Kidney (tissue), 13 donors: ENCODE measurements at regions not wholly inside any gene's neighbourhood (a gene's known extent, or its start where the extent isn't known, plus 50 kb on each side); places are given as distances from the start of the nearest gene placed in this dataset.
A peak's percentile ranks its signal among the peaks of the same experiment; 100 is the strongest.

Source experiments
- DNase-seq, 5 donors: peaks; one replicate each; pipeline ENCODE4 v3.0.0-alpha.2; 2013 to 2020
- FAIRE-seq: peaks from 2 replicates; lab custom pipeline; 2012; peaks lifted over from hg19 to GRCh38; lab: Jason Lieb, UNC
- H3K27ac ChIP-seq, 2 donors: one replicate each; pipeline ENCODE4 v1.7.0; 2013; ENCODE audit warnings: low read depth in 2 of 2, low read length in 2 of 2, inconsistent platforms in 1 of 2
- H3K27me3 ChIP-seq: one replicate; pipeline ENCODE4 v1.7.1; 2013; ENCODE audit warnings: low read length, inconsistent platforms; ENCODE audit not compliant: control insufficient read depth, insufficient read depth
- H3K36me3 ChIP-seq, 3 donors: one replicate each; pipeline versions ENCODE4 v1.7.0 to v1.7.1; 2013; ENCODE audit warnings: low read length in 3 of 3, control low read depth in 1 of 3, inconsistent platforms in 1 of 3; ENCODE audit not compliant: insufficient read depth in 3 of 3, control insufficient read depth in 2 of 3
- H3K4me1 ChIP-seq, 3 donors: one replicate each; pipeline versions ENCODE4 v1.7.0 to v1.7.1; 2013; ENCODE audit warnings: low read length in 3 of 3, inconsistent platforms in 1 of 3, low read depth in 1 of 3; ENCODE audit not compliant: control insufficient read depth in 2 of 3, insufficient read depth in 2 of 3
- H3K4me3 ChIP-seq, 3 donors: one replicate each; pipeline versions ENCODE4 v1.7.0 to v1.8.1; 2013; ENCODE audit warnings: low read length in 3 of 3, control low read depth in 1 of 3, inconsistent platforms in 1 of 3
- H3K9ac ChIP-seq, 3 donors: one replicate each; pipeline versions ENCODE4 v1.7.0 to v1.7.1; 2013; ENCODE audit warnings: low read length in 3 of 3, control low read depth in 1 of 3, inconsistent platforms in 1 of 3
- H3K9me3 ChIP-seq, 3 donors: one replicate each; pipeline versions ENCODE4 v1.7.0 to v1.7.1; 2013; ENCODE audit warnings: low read length in 3 of 3, control low read depth in 1 of 3, inconsistent platforms in 1 of 3; ENCODE audit not compliant: control insufficient read depth in 2 of 3, insufficient read depth in 1 of 3
- intact Hi-C: fragments of 100-400 bp; cut with DNase I; formaldehyde crosslinking; loops from one replicate; pipeline ENCODE4 v1.11.1; 2022
- TF ChIP-seq, protein P1 (sequence below): IDR thresholded peaks from 3 replicates; pipeline ENCODE4 v1.5.1; 2012; ENCODE audit warnings: mild to moderate bottlenecking, moderate library complexity, borderline replicate concordance; ENCODE audit not compliant: insufficient read depth; ENCODE audit errors: extremely low read depth
- donor health status: control.
- donor health status: control.
- donor health status: control.
- donor health status: control.
- donor health status: control.
- donor health status: DM: yes; HTN: yes; CAD: no.
- donor health status: Normal renal cell carcinoma (clear cell type).

DNA sequence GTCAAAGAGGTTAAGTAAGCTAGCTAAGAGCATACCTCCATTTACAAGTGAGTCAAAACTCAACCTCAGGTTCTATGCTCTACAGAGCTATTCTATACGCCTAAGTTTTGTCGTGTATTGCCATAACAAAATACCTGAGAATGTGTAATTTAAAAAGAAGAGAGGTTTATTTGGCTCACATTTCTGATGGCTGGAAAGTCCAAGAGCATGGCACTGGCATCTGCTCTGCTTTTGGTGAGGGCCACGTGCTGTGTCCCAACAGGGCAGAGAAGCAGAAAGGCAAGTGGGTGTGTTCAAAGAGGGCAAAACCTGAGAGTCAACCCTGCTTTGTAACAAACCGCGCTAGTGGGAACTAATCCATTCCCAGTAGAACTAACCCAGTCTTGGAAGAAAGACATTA, 60.9 kb upstream of the POU2F1 start:
- Histone ChIP-seq H3K4me3 (no peak overlapping the region), H3K27ac (no peak overlapping the region), H3K9ac (no peak overlapping the region), H3K27me3 (no peaks in the 10 kb centered on the region), H3K4me1 (no peaks in the 10 kb centered on the region), H3K36me3 (no peaks in the 10 kb centered on the region), H3K9me3 (no peaks in the 10 kb centered on the region)
- intact Hi-C loops = no loop called here
- TF ChIP-seq, protein P1, sequence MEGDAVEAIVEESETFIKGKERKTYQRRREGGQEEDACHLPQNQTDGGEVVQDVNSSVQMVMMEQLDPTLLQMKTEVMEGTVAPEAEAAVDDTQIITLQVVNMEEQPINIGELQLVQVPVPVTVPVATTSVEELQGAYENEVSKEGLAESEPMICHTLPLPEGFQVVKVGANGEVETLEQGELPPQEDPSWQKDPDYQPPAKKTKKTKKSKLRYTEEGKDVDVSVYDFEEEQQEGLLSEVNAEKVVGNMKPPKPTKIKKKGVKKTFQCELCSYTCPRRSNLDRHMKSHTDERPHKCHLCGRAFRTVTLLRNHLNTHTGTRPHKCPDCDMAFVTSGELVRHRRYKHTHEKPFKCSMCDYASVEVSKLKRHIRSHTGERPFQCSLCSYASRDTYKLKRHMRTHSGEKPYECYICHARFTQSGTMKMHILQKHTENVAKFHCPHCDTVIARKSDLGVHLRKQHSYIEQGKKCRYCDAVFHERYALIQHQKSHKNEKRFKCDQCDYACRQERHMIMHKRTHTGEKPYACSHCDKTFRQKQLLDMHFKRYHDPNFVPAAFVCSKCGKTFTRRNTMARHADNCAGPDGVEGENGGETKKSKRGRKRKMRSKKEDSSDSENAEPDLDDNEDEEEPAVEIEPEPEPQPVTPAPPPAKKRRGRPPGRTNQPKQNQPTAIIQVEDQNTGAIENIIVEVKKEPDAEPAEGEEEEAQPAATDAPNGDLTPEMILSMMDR = no peak
- FAIRE-seq (no peak), DNase-seq (no peak)

DNA sequence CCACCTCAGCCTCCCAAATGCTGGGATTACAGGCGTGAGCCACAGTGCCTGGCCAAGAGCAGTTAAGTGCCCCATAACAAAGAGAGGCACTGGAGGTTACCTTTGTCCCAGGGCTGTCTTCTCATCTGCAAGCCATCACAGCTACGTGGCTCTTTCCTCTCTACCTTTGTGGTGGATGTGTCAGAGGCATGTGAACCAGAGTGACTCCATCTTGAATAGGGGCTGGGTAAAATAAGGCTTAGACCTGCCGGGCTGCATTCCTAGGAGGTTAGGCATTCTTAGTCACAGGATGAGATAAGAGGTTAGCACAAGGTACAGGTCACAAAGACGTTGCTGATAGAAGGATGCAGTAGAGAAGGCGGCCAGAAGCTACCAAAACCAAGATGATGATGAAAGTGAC, 59.4 kb upstream of the POU2F1 start:
- Histone ChIP-seq H3K36me3 (no peaks in the 10 kb centered on the region), H3K4me1 (no peaks in the 10 kb centered on the region), H3K9me3 (no peaks in the 10 kb centered on the region), H3K27me3 (no peaks in the 10 kb centered on the region), H3K4me3 (no peak overlapping the region), H3K27ac (no peak overlapping the region), H3K9ac (no peak overlapping the region)
- no peak for FAIRE-seq
- TF ChIP-seq, protein P1 = no peak
- DNase-seq = no peak
- intact Hi-C loops = no loop called here

DNA sequence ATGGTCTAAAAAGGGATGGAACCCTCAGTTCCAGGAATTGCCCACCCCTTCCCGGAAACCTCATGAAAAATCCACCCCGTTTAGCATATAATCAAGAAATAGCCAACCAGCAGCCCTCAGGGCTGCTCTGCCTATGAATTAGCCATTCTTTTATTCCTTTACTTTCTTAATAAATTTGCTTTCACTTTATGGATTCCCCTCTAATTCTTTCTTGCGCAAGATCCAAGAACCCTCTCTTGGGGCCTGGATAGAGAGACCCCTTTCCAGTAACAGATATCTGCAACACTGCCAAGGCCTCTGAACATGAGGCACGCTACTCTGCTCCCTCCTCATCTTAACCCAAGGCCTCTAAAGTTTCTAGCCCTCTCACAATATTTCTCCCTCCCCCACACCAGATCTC, 58.9 kb upstream of the POU2F1 start:
- Histone ChIP-seq H3K27ac (no peak overlapping the region), H3K9me3 (no peaks in the 10 kb centered on the region), H3K4me1 (no peaks in the 10 kb centered on the region), H3K9ac (no peak overlapping the region), H3K36me3 (no peaks in the 10 kb centered on the region), H3K27me3 (no peaks in the 10 kb centered on the region), H3K4me3 (no peak overlapping the region)
- TF ChIP-seq, protein P1 = no peak
- FAIRE-seq = no peak
- intact Hi-C loops = no loop called here
- peak in 1 of 5 donors; percentile 23 for DNase-seq

DNA sequence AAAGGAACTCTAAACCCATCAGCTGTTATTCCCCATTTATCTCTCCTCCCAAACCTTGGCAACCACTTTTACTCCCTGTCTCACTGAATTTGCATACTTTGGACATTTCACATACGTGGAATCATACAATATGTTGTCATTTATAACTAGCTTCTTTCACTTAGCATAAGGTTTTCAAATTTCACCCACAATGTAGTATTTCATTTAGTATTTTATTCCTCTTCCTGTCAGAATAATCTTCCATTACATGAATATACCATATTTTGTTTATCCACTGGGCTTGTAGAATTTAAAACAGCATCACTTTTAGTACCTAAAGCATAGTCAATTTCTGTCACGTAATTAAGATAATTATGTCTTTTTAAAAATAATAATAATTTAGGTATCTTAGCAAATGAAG, 55.5 kb upstream of the POU2F1 start:
- Histone ChIP-seq H3K27me3 (no peaks in the 10 kb centered on the region), H3K9ac (no peak overlapping the region), H3K4me3 (no peak overlapping the region), H3K36me3 (no peaks in the 10 kb centered on the region), H3K9me3 (peaks cover 0 to 2% (median 0%) of the 10 kb centered on the region in 3 donors), H3K4me1 (no peaks in the 10 kb centered on the region), H3K27ac (no peak overlapping the region)
- TF ChIP-seq, protein P1 = no peak
- no peak for FAIRE-seq
- intact Hi-C loops = no loop called here
- DNase-seq = no peak
